HG03064 (cell line): ENCODE measurements at regions not wholly inside any gene's neighbourhood (a gene's known extent, or its start where the extent isn't known, plus 50 kb on each side); places are given as distances from the start of the nearest gene placed in this dataset.

ENCODE experiments used
- ATAC-seq: cut with Tn5 transposase; IDR thresholded peaks from one replicate; pipeline ENCODE4 v1.9.1; 2021; ENCODE audit warnings: low read depth; ENCODE audit not compliant: unreplicated experiment

- ATAC-seq, result no peak
Observed at GRCh38 chr9:74281674-74282073, 215.5 kb upstream of the RORB start.

GRCh38 chr9:74282526-74283253 lies 214.4 kb upstream of the RORB start:
- no peak for ATAC-seq

GRCh38 chr9:74284581-74285450 lies 212.3 kb upstream of the RORB start:
- ATAC-seq, result no peak

GRCh38 chr9:74293479-74293878 lies 203.7 kb upstream of the RORB start:
- ATAC-seq, result no peak

GRCh38 chr9:74303945-74304344 lies 193.2 kb upstream of the RORB start:
- no peak for ATAC-seq

GRCh38 chr9:74304598-74304997 lies 192.5 kb upstream of the RORB start:
- no peak for ATAC-seq

GRCh38 chr9:74309654-74310053 lies 187.5 kb upstream of the RORB start:
- ATAC-seq, result no peak

- no peak for ATAC-seq
Observed at GRCh38 chr9:74317235-74317634, 179.9 kb upstream of the RORB start.

- no peak for ATAC-seq
Observed at GRCh38 chr9:74321396-74321795, 175.7 kb upstream of the RORB start.

GRCh38 chr9:74322661-74323314 lies 174.3 kb upstream of the RORB start:
- ATAC-seq, result no peak

GRCh38 chr9:74330487-74331214 lies 166.5 kb upstream of the RORB start:
- ATAC-seq, result no peak

GRCh38 chr9:74331607-74332006 lies 165.5 kb upstream of the RORB start:
- no peak for ATAC-seq

GRCh38 chr9:74333384-74334032 lies 163.6 kb upstream of the RORB start:
- no peak for ATAC-seq

GRCh38 chr9:74334271-74334670 lies 162.9 kb upstream of the RORB start:
- ATAC-seq, result no peak

- no peak for ATAC-seq
Observed at GRCh38 chr9:74336161-74336560, 161.0 kb upstream of the RORB start.

GRCh38 chr9:74348777-74349176 lies 148.4 kb upstream of the RORB start:
- no peak for ATAC-seq

GRCh38 chr9:74355107-74355506 lies 142.0 kb upstream of the RORB start:
- ATAC-seq, result no peak

- no peak for ATAC-seq
Observed at GRCh38 chr9:74357577-74357976, 139.6 kb upstream of the RORB start.

GRCh38 chr9:74358959-74359358 lies 138.2 kb upstream of the RORB start:
- no peak for ATAC-seq

- no peak for ATAC-seq
Observed at GRCh38 chr9:74361508-74361907, 135.6 kb upstream of the RORB start.
